NCI-H2081 treated with DMSO at 0.1 percent for 48 hours (cell line): ENCODE measurements at regions not wholly inside any gene's neighbourhood (a gene's known extent, or its start where the extent isn't known, plus 50 kb on each side); places are given as distances from the start of the nearest gene placed in this dataset.
A peak's percentile ranks its signal among the peaks of the same experiment; 100 is the strongest.

Source experiments
- DNase-seq: peaks from one replicate; lab custom pipeline; 2025; lab: John Stamatoyannopoulos, UW

- no peak for DNase-seq
Observed at GRCh38 chr21:25329227-25329825, 278.0 kb downstream of the MRPL39 start.

- DNase-seq = no peak
Observed at GRCh38 chr21:25328736-25329135, 278.5 kb downstream of the MRPL39 start.

- no peak for DNase-seq
Observed at GRCh38 chr21:25326181-25326580, 281.1 kb downstream of the MRPL39 start.

- DNase-seq = no peak
Observed at GRCh38 chr21:25324666-25325065, 282.6 kb downstream of the MRPL39 start.

GRCh38 chr21:25323356-25323949 is 283.8 kb downstream of the MRPL39 start:
- DNase-seq = no peak

- DNase-seq = no peak
Observed at GRCh38 chr21:25314247-25314646, 293.0 kb downstream of the MRPL39 start.

- no peak for DNase-seq
Observed at GRCh38 chr21:25313829-25314228, 293.5 kb downstream of the MRPL39 start.

- no peak for DNase-seq
Observed at GRCh38 chr21:25307489-25307888, 299.8 kb downstream of the MRPL39 start.

GRCh38 chr21:25304611-25305010 is 302.7 kb downstream of the MRPL39 start:
- DNase-seq = no peak

GRCh38 chr21:25300632-25301031 is 306.6 kb downstream of the MRPL39 start:
- no peak for DNase-seq

GRCh38 chr21:25298512-25299491 is 308.5 kb downstream of the MRPL39 start:
- DNase-seq = no peak

- DNase-seq = no peak
Observed at GRCh38 chr21:25297117-25297516, 310.2 kb downstream of the MRPL39 start.

- no peak for DNase-seq
Observed at GRCh38 chr21:25296252-25296651, 311.0 kb downstream of the MRPL39 start.

GRCh38 chr21:25292396-25292795 is 314.9 kb downstream of the MRPL39 start:
- DNase-seq = no peak

GRCh38 chr21:25283720-25284119 is 323.6 kb downstream of the MRPL39 start:
- DNase-seq = no peak

GRCh38 chr21:25281134-25281533 is 326.1 kb downstream of the MRPL39 start:
- no peak for DNase-seq

GRCh38 chr21:25280061-25280460 is 327.2 kb downstream of the MRPL39 start:
- DNase-seq = no peak

GRCh38 chr21:25273959-25274358 is 333.3 kb downstream of the MRPL39 start:
- DNase-seq = peak; percentile 91

- no peak for DNase-seq
Observed at GRCh38 chr21:25254491-25255174, 352.6 kb downstream of the MRPL39 start.

GRCh38 chr21:25246546-25246945 is 360.7 kb downstream of the MRPL39 start:
- no peak for DNase-seq

GRCh38 chr21:25244735-25245134 is 362.5 kb downstream of the MRPL39 start:
- no peak for DNase-seq

GRCh38 chr21:25243808-25244207 is 363.5 kb downstream of the MRPL39 start:
- DNase-seq = no peak
